Testis (tissue), 2 donors: ENCODE measurements at regions not wholly inside any gene's neighbourhood (a gene's known extent, or its start where the extent isn't known, plus 50 kb on each side); places are given as distances from the start of the nearest gene placed in this dataset.

ENCODE experiments used
- DNase-seq: peaks from one replicate; pipeline ENCODE4 v3.0.0-alpha.2; 2019
- H3K27ac ChIP-seq, 2 donors: fragments of 200-600 bp; sonication (generic); one replicate each; pipeline ENCODE4 v1.5.1; 2019
- H3K27me3 ChIP-seq: fragments of 200-600 bp; sonication (generic); one replicate; pipeline ENCODE4 v1.5.1; 2019
- H3K36me3 ChIP-seq: fragments of 200-600 bp; sonication (generic); one replicate; pipeline ENCODE4 v1.5.1; 2017; ENCODE audit warnings: low read depth; ENCODE audit errors: missing control alignments
- H3K4me1 ChIP-seq: fragments of 200-600 bp; sonication (generic); one replicate; pipeline ENCODE4 v1.5.1; 2019
- H3K4me3 ChIP-seq, 2 donors: fragments of 200-600 bp; sonication (generic); one replicate each; pipeline ENCODE4 v1.5.1; 2017 to 2019
- H3K9me3 ChIP-seq: fragments of 200-600 bp; sonication (generic); one replicate; pipeline ENCODE4 v1.5.1; 2017
- CTCF ChIP-seq, 3 experiments: fragments of 450-650 bp in 2 of 3; fragments of 200-600 bp in 1 of 3; sonication (generic) in 1 of 3; IDR thresholded peaks; one replicate each; pipeline ENCODE4 v1.5.1; 2016 to 2019; ENCODE audit warnings: antibody characterized with exemption in 3 of 3, mild to moderate bottlenecking in 2 of 3, moderate library complexity in 1 of 3
- POLR2A ChIP-seq: fragments of 450-650 bp; IDR thresholded peaks from one replicate; pipeline ENCODE4 v1.6.1; 2017; ENCODE audit warnings: antibody characterized with exemption, mild to moderate bottlenecking, moderate library complexity
- WGBS, 2 donors: methylation state at CpG; one replicate each; pipeline ENCODE4 v1.1.5; 2018; 5-methylcytosine and 5-hydroxymethylcytosine counted together
- intact Hi-C: fragments of 100-400 bp; cut with DNase I; formaldehyde crosslinking; loops from one replicate; pipeline ENCODE4 v1.15.1; 2023; ENCODE audit warnings: low total_unique reads

GRCh38 chr1:60924964-60925798 lies 157.2 kb upstream of the NFIA start:
- no peak for DNase-seq
- H3K4me1 ChIP-seq, result peaks cover 26% of the 10 kb centered on the region
- no peak overlapping the region for H3K27ac ChIP-seq
- H3K36me3 ChIP-seq, result no peaks in the 10 kb centered on the region
- no peaks in the 10 kb centered on the region for H3K9me3 ChIP-seq
- intact Hi-C loops, result no loop called here
- TF ChIP-seq POLR2A, result no peak
- no peak for TF ChIP-seq CTCF (IDR thresholded peaks at IDR 0.05)
- H3K27me3 ChIP-seq, result no peaks in the 10 kb centered on the region
- 39 to 56% methylated on average over 14 of the region's 14 CpGs for WGBS, 2 donors
- H3K4me3 ChIP-seq, result no peak overlapping the region

- intact Hi-C loops, result no loop called here
- WGBS, 2 donors, result 97 to 99% methylated on average over 3 of the region's 3 CpGs
Observed at GRCh38 chr1:60924165-60924564, 158.2 kb upstream of the NFIA start.

GRCh38 chr1:60923389-60924087 lies 158.8 kb upstream of the NFIA start:
- intact Hi-C loops, result no loop called here
- WGBS, 2 donors, result 45 to 46% methylated on average over 5 of the region's 5 CpGs
- DNase-seq, result no peak
- Histone ChIP-seq H3K27ac (no peak overlapping the region), H3K4me1 (peaks cover 26% of the 10 kb centered on the region), H3K9me3 (no peaks in the 10 kb centered on the region), H3K27me3 (no peaks in the 10 kb centered on the region), H3K4me3 (no peak overlapping the region), H3K36me3 (no peaks in the 10 kb centered on the region)
- TF ChIP-seq CTCF (IDR thresholded peaks at IDR 0.05) (no peak), POLR2A (no peak)

More at GRCh38 chr1:60924165-60924564, 158.2 kb upstream of the NFIA start:
- TF ChIP-seq CTCF (IDR thresholded peaks at IDR 0.05) (no peak), POLR2A (no peak)
- Histone ChIP-seq H3K36me3 (no peaks in the 10 kb centered on the region), H3K4me3 (no peak overlapping the region), H3K27me3 (no peaks in the 10 kb centered on the region), H3K9me3 (no peaks in the 10 kb centered on the region), H3K4me1 (peaks cover 26% of the 10 kb centered on the region), H3K27ac (no peak overlapping the region)
- no peak for DNase-seq

- intact Hi-C loops, result no loop called here
- Histone ChIP-seq H3K27ac (peak overlapping the region in 1 of 2 donors; percentile 62), H3K4me1 (peaks cover 26% of the 10 kb centered on the region), H3K4me3 (no peak overlapping the region), H3K27me3 (no peaks in the 10 kb centered on the region), H3K9me3 (no peaks in the 10 kb centered on the region), H3K36me3 (no peaks in the 10 kb centered on the region)
- TF ChIP-seq CTCF (IDR thresholded peaks at IDR 0.05) (no peak), POLR2A (no peak)
- WGBS, 2 donors, result 56 to 59% methylated on average over 4 of the region's 4 CpGs
- DNase-seq, result peak; percentile 57
Observed at GRCh38 chr1:60922304-60922703, 160.1 kb upstream of the NFIA start.
